ENCODE measurements at regions not wholly inside any gene's neighbourhood (a gene's known extent, or its start where the extent isn't known, plus 50 kb on each side); places are given as distances from the start of the nearest gene placed in this dataset.

DNA sequence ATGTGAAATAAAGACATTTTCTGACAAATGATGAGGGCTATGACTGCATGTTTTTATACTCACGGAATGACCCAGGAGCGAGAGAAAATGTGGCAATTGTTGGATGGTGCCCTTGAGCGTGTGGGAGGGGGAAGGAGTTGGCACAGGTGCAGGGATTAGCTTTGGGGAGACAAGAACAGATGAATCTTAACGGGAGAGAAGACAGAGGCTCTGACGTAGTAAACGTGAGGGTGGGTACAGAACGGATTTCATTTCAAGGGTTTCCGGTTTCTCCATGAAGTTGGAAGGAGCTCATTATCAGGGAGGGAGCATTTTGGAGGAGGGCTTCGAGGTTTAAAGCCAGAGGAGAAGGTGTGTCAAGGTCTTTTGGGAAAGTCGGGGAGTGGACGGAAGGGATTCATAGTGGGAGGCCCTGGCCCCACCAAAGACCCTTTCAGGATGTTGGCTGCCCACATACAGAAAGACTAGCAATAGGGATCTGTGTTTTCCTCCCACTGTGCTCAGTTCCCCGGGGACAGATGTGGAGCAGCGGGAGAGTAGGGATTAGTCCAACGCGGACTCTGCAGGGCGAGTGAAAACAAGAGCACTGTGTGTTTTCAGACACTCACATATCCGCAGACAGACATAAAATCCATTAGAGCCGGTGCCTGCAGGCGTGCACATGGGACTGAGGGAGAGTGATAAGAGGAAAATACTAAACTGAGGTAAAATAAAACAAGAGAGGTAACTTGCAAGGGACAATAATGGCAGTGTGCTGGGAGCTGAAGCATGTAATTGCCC lies 584.1 kb downstream of the AJAP1 start:
- WGBS, result 81% methylated on average over 19 of the region's 19 CpGs
- H3K27me3 ChIP-seq (ENCODE audit: control insufficient read depth in 4 of 4, insufficient read depth in 4 of 4, low read length in 3 of 4), result no peaks in the 10 kb centered on the region

DNA sequence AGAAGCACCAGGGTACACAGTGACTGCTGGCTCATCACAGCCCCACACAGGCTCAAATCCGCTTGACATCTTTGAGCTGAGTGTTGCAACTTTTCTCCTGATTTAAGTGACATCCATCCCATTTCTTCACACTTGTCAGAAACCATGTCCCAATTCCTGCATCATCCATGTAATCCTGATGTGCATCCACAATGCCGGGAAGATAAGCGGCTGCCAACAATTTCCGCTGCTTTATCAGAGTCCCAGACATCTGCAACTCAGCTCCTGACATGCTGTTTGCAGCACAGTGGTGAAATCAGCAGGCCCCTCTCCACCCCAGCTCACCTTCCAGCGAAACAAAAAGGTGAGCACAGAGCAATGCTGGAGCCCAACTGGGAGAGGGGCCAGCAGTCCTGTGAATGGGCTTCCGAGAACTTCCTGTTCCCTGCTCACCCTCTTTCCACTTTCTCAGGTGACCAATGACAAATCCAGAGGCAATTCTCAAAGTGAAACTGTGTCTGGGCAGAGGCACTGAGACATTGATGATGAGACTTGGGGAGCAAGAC lies 581.0 kb downstream of the AJAP1 start:
- H3K9ac ChIP-seq (ENCODE audit: low read depth in 1 of 2, low read length in 2 of 2), result no peak overlapping the region
- WGBS, result 48% methylated on average over 6 of the region's 6 CpGs
- no peak overlapping the region for H3K4me3 ChIP-seq (ENCODE audit: low read depth in 1 of 3, low read length in 3 of 3)
- peaks cover 0 to 2% (median under 1%) of the 10 kb centered on the region in 4 donors for H3K27me3 ChIP-seq (ENCODE audit: control insufficient read depth in 4 of 4, insufficient read depth in 4 of 4, low read length in 3 of 4)
- TF ChIP-seq HNF4G (IDR thresholded peaks at IDR 0.05) (no peak), YY1 (IDR thresholded peaks at IDR 0.05) (no peak), RXRA (IDR thresholded peaks at IDR 0.05) (no peak), ATF3 (IDR thresholded peaks at IDR 0.05) (no peak), HNF4A (conservative IDR thresholded peaks at IDR 0.05) (no peak), SP1 (IDR thresholded peaks at IDR 0.05) (no peak), NR2F2 (IDR thresholded peaks at IDR 0.05) (no peak), GABPA (IDR thresholded peaks at IDR 0.05 in 1 of 2, conservative IDR thresholded peaks at IDR 0.05 in 1 of 2) (no peak), JUND (IDR thresholded peaks at IDR 0.05) (no peak), EGR1 (IDR thresholded peaks at IDR 0.05; ENCODE audit: low read depth in 2 of 2) (no peak), RAD21 (IDR thresholded peaks at IDR 0.05) (no peak), FOXA1 (IDR thresholded peaks at IDR 0.05) (no peak), FOXA2 (IDR thresholded peaks at IDR 0.05) (no peak), TAF1 (conservative IDR thresholded peaks at IDR 0.05) (no peak), REST (IDR thresholded peaks at IDR 0.05) (no peak)
- TF ChIP-seq, protein P1, sequence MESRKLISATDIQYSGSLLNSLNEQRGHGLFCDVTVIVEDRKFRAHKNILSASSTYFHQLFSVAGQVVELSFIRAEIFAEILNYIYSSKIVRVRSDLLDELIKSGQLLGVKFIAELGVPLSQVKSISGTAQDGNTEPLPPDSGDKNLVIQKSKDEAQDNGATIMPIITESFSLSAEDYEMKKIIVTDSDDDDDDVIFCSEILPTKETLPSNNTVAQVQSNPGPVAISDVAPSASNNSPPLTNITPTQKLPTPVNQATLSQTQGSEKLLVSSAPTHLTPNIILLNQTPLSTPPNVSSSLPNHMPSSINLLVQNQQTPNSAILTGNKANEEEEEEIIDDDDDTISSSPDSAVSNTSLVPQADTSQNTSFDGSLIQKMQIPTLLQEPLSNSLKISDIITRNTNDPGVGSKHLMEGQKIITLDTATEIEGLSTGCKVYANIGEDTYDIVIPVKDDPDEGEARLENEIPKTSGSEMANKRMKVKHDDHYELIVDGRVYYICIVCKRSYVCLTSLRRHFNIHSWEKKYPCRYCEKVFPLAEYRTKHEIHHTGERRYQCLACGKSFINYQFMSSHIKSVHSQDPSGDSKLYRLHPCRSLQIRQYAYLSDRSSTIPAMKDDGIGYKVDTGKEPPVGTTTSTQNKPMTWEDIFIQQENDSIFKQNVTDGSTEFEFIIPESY (IDR thresholded peaks at IDR 0.05), result no peak
- TF ChIP-seq, protein P2, sequence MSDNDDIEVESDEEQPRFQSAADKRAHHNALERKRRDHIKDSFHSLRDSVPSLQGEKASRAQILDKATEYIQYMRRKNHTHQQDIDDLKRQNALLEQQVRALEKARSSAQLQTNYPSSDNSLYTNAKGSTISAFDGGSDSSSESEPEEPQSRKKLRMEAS (IDR thresholded peaks at IDR 0.05), result no peak
- no peak for DNase-seq (ENCODE audit: low spot score)
- no peaks in the 10 kb centered on the region for H3K4me1 ChIP-seq (ENCODE audit: control insufficient read depth in 4 of 4, insufficient read depth in 4 of 4, low read length in 3 of 4)
- no peak overlapping the region for H3K27ac ChIP-seq (ENCODE audit: low read depth in 1 of 2, low read length in 2 of 2)
- no peaks in the 10 kb centered on the region for H3K36me3 ChIP-seq (ENCODE audit: control insufficient read depth in 4 of 4, insufficient read depth in 3 of 4, low read depth in 1 of 4, low read length in 3 of 4)
- peaks cover 0 to 9% (median 4%) of the 10 kb centered on the region in 4 donors for H3K9me3 ChIP-seq (ENCODE audit: control insufficient read depth in 4 of 4, low read length in 3 of 4)

More for the DNA sequence above, 584.1 kb downstream of the AJAP1 start:
- TF ChIP-seq JUND (IDR thresholded peaks at IDR 0.05) (no peak), YY1 (IDR thresholded peaks at IDR 0.05) (no peak), CTCF (IDR thresholded peaks at IDR 0.05; ENCODE audit: low read depth, low read length, missing input control) (no peak)
- TF ChIP-seq, protein P2 (IDR thresholded peaks at IDR 0.05), result no peak
- Histone ChIP-seq H3K4me3 (ENCODE audit: low read depth in 1 of 3, low read length in 3 of 3) (no peak overlapping the region), H3K9me3 (ENCODE audit: control insufficient read depth in 4 of 4, low read length in 3 of 4) (peaks cover 0 to 2% (median 0%) of the 10 kb centered on the region in 4 donors), H3K27ac (ENCODE audit: low read depth in 1 of 2, low read length in 2 of 2) (no peak overlapping the region), H3K36me3 (ENCODE audit: control insufficient read depth in 4 of 4, insufficient read depth in 3 of 4, low read depth in 1 of 4, low read length in 3 of 4) (no peaks in the 10 kb centered on the region), H3K9ac (ENCODE audit: low read depth in 1 of 2, low read length in 2 of 2) (no peak overlapping the region), H3K4me1 (ENCODE audit: control insufficient read depth in 4 of 4, insufficient read depth in 4 of 4, low read length in 3 of 4) (no peaks in the 10 kb centered on the region)
- DNase-seq (ENCODE audit: low spot score), result no peak
